Right lung (tissue), 2 donors: ENCODE measurements at regions not wholly inside any gene's neighbourhood (a gene's known extent, or its start where the extent isn't known, plus 50 kb on each side); places are given as distances from the start of the nearest gene placed in this dataset.
"Not testable (repeated sequence)": the region's sequence is repeated elsewhere in the genome, so short reads cannot be mapped to it uniquely, and the experiment has no call there.

ENCODE experiments used
- DNase-seq, 2 donors: peaks; one replicate each; pipeline ENCODE4 v3.0.0-alpha.2; 2013

DNA sequence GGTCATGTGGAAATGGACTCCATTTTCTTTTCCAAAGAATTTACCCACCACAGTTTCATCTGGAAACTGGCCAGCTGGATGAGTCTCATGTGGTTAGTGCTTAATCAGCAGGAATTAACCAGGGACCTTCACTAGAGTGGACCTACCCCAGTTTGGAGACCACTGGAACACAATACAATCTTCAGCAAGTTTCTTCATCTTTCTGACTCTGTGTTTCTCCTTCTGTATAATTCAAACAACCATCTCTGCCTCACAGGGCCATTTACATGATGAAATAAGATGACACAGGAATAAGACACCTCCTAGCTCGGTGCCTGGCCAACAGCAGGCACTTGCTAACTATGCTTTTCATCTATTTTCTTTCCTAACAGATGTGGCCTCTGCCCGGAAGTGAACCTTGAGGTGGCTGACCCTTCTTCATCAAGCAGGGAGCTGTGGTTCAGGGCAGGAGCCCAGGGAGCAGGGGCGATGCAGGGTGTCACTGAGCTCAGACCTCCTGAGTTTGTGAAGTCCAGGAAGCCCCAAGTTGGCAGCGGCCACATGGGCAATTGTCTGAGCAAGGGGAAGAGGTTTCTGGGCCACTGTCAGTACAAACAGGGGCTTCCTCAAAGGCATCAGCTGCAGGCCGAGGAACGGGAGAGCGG is 98.8 kb downstream of the SOD2 start:
- DNase-seq, result no peak

DNA sequence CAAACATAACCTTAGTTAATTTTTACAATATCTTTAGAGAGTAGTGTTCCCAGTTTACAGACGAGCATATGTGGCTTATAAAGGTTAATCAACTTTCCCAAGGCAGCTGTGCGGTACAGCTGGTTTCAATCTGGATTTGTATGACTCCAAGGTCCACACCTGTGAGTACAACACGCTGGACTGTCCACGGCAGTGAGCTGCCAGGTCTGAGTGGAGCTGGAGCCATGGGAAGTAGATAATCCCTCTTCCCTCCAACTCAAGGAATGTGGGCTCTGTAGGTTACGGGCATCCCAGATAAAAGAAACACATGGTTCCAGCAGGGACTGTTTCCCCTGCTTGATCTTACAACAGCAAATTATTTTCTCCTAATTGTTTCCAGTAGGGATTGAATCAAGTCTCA is 102.2 kb downstream of the SOD2 start:
- DNase-seq, result no peak

DNA sequence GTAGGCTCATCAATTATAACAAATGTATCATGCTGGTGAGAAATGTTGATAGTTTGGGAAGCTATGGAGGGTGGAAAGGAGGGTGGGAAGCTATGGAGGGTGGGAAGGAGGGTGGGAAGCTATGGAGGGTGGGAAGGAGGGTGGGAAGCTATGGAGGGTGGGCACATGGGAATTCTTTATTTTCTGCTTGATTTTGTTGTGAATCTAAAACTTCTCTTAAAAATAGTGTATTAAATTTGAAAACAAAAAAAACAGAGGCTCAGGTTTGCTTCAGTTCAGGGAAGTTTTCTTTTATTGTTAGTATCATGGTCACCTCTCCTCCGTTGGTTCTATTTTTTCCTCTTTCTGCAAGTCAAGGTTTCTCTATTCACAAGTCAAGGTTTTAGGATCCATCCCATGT is 106.4 kb downstream of the SOD2 start:
- no peak for DNase-seq

DNA sequence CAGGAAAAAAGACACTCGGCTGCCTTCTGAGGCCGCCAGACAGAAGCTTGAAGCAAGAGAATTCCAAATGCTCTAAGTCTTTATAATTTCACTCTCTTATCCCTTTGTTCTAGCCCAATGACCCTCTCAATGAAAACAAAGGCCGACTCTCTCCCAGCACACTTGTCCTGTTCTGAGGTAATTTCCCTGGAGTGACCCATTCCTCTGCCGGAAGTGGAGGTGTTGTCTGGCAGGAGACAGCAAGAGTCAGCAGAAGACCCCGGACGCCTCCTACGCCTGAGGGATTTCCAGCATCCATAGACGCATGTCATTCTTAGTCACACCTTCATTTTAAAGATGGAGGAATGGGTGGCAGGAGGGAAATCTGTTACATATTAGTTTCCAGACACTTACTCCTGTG is 110.3 kb downstream of the SOD2 start:
- no peak for DNase-seq

DNA sequence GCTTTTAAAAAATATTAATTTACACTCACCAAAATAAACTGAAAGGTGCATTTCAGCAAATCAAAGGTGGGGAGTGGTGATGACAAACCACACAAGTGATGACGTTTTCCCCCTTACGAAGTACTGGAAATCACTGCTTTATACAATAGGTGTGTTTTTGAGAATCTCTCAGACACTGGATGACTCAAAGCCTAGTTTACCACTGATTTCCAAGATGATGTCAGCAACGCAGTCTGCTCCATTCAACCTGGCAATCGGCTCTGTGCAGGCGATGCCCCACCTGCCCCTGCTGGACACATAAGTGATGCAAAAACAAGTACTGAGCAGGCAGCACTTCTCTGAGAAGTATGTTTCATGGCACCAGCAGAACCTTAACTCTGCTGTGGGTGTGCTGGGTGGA is 114.4 kb downstream of the SOD2 start:
- no peak for DNase-seq

DNA sequence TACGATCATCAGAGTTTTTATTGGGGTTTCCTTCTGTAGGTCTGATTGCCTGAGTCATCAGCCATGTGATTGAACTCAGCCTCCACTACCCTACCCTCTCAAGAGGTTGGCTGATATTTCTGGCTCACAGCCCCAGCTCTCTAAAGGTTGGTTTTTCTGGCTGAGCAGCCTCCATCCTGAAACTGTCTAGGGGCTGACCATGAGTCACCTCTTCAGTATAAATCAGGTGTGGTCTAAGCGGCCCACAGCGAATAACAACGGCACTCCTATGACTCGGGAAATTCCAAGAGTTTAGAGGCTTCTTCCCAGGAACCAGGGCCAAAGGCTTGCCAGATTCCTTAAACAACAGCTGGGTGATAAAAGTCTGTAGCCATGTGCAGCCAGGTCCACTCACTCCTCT is 115.5 kb downstream of the SOD2 start:
- DNase-seq, result no peak

DNA sequence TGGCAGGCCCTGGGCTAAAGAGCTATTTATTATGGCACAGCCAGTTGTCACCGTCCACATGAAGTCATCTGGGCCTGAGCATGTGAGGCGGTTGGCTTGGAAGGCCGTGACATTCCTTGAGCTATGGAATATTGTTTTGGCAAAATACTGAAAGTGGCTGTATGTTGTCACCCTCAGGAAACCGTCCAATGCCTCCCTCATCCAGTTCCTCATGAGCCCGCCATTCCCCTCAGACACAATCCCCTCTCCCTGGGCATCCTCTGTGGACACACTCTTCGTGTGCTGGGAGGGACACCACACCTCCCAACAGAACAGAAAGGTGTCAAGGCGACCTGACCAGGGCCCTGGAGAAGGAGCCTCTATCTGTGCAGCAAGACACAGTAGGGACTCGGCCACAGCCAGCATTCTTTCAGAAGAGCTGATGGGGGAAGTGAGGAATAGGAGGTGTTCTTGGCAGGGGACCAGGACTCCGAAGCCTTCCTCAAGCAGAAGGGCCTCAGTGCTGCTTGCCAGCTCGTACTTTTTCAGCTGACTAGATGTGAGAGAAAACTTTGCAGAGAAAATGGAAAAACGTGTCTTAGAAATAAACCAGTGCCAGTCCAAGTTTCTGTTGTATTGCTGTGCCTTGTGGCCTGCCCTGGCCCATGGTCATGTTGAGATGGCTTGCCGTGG is 120.5 kb downstream of the SOD2 start:
- no peak for DNase-seq

DNA sequence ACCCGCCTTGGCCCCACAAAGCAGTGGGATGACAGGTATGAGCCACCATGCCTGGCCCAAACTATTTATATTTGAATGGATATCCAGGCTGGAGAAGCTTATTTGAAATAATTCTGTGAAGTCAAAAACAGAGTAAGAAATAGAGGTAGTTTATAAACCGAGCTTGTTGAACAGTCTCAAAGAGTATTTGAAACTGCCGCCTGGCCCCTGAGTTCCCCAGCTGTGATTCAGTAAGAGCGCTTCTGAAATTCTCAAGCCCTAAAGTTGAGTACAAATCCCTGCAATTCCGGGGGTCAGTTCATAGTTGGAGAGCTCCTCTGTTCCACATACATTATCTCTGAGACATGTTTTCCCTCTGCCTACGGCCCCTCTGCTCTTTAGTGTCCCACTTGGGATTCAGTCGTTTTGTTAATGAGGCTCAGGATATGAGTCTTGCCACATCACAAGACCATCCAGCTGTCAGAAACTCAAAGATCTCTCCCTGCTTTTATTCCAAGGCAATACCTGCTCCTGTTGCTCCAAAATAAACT is 127.8 kb downstream of the SOD2 start:
- DNase-seq, result no peak

DNA sequence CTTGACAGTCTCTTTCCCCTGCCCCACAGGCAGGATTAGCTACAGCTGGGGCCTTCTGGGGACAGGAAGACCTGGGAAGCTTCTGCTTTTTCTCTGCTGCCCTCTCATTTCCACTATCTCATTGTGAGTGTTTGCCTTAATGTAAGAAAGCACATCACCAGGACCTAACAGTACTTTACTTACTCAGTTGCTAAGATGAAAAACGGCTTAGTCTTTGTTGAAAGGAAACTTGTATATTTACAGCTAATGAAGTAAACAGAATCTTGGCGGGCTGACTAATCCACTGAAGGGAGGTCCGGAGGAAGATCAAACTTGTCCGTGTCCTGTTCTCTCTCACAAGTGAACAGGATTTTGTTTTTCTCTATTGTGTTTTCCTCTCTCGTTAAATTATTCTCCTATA is 128.6 kb downstream of the SOD2 start:
- no peak for DNase-seq

DNA sequence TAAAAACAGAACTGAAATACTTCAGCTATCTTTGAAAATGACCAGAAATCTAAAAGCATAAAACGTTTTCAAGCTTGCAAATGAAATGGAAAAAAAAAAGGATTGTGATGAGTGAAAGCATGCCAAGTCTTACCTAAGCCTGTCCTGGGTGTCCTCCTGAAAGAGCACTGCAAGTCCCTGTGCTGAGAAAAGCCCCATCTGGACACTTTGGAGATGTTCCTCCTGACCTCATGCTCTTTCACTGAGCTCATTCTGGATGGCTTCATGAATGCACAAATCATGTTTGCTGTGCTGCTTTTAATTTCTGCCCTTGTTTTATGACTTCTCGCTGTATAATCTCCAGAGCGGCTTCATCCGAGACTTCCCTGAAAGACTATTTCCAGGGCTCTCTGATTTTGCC is 136.0 kb downstream of the SOD2 start:
- DNase-seq, result no peak

DNA sequence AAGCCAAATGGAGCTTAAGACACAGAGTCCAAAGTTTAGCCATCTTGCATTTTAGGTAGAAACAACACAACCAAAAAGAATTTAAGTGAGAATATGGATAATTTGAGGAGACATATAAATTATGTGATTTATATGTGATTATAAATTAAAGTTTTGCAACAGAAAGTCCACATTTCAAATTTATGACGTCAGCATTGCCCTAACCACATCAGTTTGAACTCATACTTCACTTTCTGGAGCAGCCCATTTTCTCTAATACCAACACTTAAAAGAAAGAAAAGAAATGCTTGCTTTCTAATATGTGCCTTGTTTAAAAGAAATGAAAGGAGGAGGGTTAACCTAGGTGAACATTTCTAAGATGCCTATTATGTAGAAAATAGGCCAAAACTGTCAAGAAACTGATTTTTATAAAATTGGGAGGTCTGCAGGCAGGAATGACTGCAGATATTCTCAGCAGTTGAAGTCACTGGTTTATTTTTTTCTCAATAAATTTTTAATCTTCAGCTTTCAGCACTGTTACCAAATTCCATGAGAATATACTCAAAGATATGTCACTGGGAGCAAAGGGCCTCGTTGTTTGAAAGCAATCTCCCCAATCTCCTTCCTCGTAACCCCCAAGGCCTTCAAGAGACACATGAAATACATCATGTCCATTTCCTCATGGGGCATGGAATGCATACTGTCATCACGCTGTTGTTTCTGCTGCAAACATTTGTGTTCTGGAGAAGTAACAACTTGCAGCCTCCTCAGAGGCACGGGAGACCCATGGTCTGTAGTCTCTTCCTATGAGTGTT is 137.8 kb downstream of the SOD2 start:
- no peak for DNase-seq

DNA sequence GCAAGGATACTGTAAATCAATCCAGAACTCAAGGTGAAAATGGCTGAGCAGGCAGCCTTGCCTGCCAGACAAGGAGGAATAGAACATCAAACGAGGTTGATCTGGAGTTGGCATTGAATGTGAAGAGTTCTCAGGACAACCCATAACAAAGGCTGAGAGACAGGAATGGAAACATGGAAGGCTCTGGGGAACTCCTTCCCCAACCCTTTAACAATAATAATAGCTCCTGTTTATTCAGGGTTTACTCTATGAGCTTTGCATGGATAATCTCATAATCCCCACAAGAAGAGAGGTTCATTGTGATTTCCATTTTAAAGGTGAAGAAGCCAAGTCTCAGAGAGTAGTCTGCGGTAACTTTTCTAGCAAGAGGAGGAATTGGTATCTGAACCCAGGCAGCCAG is 151.7 kb downstream of the SOD2 start:
- no peak for DNase-seq

DNA sequence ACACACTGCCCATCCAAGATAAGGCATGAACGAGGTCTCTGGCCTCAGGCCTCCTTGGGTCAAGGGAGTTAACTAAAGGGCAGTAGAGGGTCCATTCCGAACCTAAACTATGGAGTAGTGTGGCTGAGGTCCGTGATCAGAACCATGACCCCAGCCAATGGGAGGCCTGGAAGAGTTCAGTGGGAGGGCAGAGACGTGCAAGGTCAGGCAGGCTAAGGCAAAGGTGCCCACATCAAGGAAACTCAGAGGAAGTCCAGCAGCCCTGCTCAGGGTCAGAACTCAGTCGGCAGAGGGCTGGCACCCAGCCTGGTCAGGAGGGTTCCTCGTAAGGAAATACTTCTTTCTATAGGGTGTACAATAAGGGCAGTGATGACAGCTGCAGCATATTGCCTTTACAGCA is 152.2 kb downstream of the SOD2 start:
- no peak for DNase-seq

DNA sequence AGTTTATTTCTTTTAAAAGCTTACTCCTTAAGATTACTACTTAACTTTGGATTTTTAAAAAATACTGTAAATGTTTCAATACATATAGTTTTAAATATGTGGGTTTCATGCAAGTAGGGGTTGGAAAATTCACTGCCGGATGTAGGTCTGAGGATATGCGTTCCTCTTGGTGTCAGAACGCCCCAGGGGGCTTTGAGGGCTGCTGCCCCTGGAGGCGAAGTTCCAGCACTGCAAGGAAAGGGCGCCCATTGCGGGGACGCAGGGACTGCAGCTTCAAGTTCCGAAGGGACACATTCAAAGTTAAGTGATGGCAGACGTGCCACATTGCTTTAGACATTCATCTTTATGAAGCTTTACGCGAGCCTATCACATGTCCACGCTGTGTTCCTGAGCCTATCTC is 152.9 kb downstream of the SOD2 start:
- DNase-seq, result no peak

DNA sequence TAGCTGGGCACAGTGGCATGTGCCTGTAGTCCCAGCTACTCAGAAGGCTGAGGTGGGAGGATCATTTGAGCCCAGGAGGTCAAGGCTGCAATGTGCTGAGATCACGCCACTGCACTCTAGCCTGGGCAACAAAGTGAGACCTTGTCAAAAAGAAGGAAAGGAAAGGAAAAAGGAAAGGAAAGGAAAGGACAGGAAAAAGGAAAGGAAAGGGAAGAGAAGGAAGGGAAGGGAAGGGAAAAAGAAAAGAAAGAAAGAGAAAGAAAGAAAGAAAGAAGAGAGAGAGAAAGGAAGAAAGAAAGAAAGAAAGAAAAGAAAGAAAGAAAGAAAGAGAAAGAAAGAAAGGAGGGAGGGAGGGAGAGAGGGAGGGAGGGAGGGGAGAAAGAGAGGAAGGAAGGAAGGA is 155.0 kb downstream of the SOD2 start:
- not testable (repeated sequence) for DNase-seq

DNA sequence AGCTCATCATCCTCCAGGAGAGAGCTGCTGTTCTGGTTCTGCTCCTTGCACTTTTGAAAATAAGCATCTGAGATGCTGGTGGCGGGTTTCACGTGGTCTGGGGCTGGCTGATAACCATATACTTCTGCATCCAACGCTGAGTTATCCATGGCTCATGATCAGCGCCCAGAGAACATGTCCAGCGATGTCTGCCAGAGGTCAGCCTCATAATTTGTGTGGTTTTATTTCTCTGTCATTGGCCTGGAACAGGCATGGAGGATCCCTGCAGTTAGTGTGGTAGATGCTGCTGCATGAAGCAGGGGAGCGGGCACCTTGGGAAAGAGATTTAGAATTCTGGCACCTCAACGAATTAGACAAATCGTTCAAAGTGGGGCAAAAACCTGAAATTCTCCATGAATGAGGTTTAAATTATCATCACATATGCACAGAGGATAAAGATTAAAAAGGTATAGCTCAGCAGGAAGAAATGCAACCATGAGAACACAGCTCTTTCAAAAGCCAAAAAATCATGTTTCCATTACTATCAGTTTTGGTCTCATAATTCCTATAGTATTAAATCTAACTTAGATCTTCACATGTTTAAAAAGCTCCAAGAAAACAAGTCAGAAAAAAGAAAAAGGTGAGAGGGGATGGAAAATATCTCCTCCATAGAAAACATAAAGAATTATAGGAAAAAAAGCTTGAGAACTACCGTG is 157.2 kb downstream of the SOD2 start:
- no peak for DNase-seq

DNA sequence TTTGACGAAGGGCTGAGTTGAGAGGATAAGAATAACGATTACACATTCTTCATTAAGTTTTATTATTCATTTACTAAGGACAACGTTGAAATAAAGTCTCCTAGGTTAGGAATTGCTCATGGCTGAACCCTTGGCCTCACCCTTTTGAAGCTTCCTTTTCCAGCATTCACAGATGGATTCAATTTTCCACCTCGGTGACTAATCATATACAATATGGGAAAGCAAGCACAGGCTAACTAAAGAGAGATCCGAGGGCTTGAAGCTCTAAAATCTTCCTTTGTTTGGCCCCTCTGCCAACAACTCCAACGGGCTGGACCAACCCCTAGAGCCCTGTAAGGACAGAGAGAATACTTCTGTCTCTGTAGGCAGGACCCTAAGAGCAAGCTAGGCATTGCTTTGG is 159.5 kb downstream of the SOD2 start:
- DNase-seq, result no peak

DNA sequence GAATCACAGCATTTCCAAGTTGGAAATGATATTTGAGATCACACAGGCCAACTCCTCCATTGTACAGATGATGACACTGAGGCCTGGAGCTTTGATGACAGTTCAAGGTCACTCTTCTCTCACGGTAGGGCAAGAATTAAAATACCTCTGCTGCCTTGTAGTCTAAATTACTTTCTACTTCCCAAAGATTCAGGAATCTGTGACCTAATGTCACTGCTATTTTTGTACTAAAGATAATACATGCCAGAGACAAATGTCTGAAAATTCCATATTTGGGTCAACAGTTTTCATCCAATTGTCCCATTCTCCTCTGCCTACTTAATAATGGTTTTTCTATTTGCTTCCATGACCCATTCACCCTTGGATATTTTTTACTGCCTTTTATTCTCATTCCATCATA is 160.0 kb downstream of the SOD2 start:
- DNase-seq, result no peak

DNA sequence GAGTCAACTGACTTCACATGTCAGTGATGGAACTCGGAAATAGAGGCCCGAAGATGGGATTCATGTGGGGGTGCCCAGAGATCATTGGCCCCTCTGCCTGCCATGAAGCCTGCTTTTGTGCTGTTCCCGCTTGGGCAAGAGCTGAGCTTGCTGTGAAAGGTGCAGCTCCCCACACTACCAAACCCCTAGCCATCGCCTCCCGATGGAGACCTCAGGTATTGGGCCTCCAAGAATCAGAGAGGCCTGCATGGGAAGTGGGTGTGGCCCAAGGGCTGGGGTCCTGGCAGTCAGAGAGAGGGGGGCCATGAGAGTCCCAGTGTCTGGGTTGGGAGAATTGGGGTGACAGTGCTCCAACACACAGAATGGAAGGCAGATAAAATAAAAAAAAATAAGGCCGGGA is 160.9 kb downstream of the SOD2 start:
- DNase-seq, result no peak

DNA sequence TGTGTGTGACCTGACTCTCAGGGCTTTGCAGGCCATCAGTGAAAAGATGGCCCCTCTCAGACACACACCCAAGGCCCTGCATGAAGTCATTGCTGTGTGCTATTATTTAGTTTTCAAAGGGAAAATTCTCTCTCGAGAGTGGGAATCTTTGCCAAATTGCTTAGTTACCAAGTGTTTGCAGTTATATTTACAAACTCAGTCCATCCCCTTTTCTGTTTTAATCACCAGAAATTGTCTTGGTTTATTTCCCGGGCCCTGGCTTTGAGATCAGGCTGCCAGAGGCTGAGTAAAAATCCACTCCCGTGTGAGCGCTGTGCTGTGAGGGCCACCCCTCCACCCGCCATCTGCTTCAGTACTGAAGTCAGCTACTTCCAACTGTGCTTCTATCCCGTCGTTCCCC is 163.1 kb downstream of the SOD2 start:
- DNase-seq, result peak; percentile 10 to 36

DNA sequence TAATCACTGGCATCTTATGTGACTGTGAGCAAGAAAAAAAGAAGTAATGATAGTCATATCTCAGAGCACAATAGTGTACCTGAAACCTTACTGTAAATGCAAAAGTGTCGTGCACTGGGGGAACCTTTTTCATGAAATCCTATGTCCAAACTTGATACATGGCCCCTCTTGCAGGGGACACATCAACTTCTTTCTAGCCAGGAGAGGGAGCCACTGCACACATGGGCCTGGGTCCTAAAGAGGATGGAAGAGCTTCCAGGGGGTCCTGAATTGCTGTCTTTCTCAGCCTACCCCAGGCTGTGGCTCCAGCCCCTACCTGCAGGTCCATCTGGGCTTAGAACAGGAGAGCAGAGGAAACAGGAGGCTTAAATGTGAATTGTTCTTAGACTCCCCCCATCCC is 165.7 kb downstream of the SOD2 start:
- no peak for DNase-seq

DNA sequence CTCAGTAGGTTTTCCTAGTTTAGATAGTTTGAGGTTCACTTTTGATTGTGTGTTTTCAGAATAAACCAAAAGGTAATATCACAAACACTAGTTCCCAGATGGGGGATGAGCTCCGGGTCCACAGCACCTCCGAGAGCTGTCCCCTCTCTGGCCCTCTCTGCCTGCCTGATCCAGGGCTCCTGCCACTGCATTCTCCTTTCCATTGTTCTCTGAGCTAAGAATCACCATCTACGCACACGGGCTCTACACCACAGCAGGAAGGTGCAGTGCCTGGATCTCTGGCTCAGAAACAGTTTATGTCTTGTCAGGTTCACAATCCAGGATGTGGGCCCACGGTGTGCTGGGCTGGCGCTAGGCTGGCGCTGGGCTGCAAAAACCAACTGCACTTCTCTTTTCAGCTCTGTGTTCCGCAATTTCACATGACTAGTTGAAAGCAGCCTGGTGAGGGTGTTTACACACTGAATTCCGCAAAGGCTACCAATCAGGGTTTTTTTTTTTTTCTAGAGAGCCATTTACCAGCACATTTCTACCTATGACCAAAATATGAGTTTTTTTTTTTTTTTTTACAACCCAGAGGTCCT is 167.5 kb downstream of the SOD2 start:
- no peak for DNase-seq
